Trophoblast cell (in vitro differentiated cells and primary cell): ENCODE measurements at regions not wholly inside any gene's neighbourhood (a gene's known extent, or its start where the extent isn't known, plus 50 kb on each side); places are given as distances from the start of the nearest gene placed in this dataset.

ENCODE experiments used
- DNase-seq, 2 donors: peaks; one replicate each; pipeline ENCODE4 v3.0.0-alpha.2; 2016
- H2AFZ ChIP-seq: 2 replicates; pipeline ENCODE4 v1.6.1; 2013; ENCODE audit warnings: low read length, moderate library complexity, mild to moderate bottlenecking; ENCODE audit not compliant: insufficient read depth, poor library complexity
- H2AK5ac ChIP-seq: 2 replicates; pipeline ENCODE4 v1.6.1; 2013; ENCODE audit warnings: mild to moderate bottlenecking, low read length
- H2BK120ac ChIP-seq: 2 replicates; pipeline ENCODE4 v1.6.1; 2013; ENCODE audit warnings: low read length, mild to moderate bottlenecking, moderate library complexity; ENCODE audit not compliant: insufficient read depth, poor library complexity
- H2BK12ac ChIP-seq: 2 replicates; pipeline ENCODE4 v1.6.1; 2013; ENCODE audit warnings: mild to moderate bottlenecking, low read length, moderate library complexity
- H2BK5ac ChIP-seq: 2 replicates; pipeline ENCODE4 v1.6.1; 2013; ENCODE audit warnings: low read length, low read depth, moderate library complexity, mild to moderate bottlenecking; ENCODE audit not compliant: poor library complexity
- H3K14ac ChIP-seq: 2 replicates; pipeline ENCODE4 v1.6.1; 2013; ENCODE audit warnings: mild to moderate bottlenecking, low read length
- H3K18ac ChIP-seq: 2 replicates; pipeline ENCODE4 v1.6.1; 2013; ENCODE audit warnings: mild to moderate bottlenecking, low read length
- H3K23ac ChIP-seq: 2 replicates; pipeline ENCODE4 v1.6.1; 2013; ENCODE audit warnings: low read length
- H3K27ac ChIP-seq: 2 replicates; pipeline ENCODE4 v1.5.1; 2013; ENCODE audit warnings: low read depth, mild to moderate bottlenecking, inconsistent platforms, low read length, moderate library complexity
- H3K27me3 ChIP-seq: 2 replicates; pipeline ENCODE4 v1.6.1; 2013; ENCODE audit warnings: inconsistent platforms, mild to moderate bottlenecking, low read length, moderate library complexity; ENCODE audit not compliant: insufficient read depth
- H3K36me3 ChIP-seq, 2 experiments: 1 replicate in 1 of 2; 2 replicates in 1 of 2; pipeline ENCODE4 v1.6.1; 2013; ENCODE audit warnings: low read length in 2 of 2, mild to moderate bottlenecking in 2 of 2, moderate library complexity in 1 of 2; ENCODE audit not compliant: insufficient read depth in 2 of 2, control insufficient read depth in 1 of 2
- H3K4ac ChIP-seq: 2 replicates; pipeline ENCODE4 v1.6.1; 2013; ENCODE audit warnings: low read depth, mild to moderate bottlenecking, low read length, moderate library complexity
- H3K4me1 ChIP-seq, 2 experiments: 1 replicate in 1 of 2; 2 replicates in 1 of 2; pipeline ENCODE4 v1.6.1; 2013; ENCODE audit warnings: low read length in 2 of 2, mild to moderate bottlenecking in 2 of 2, moderate library complexity in 1 of 2; ENCODE audit not compliant: insufficient read depth in 2 of 2, control insufficient read depth in 1 of 2
- H3K4me2 ChIP-seq: 2 replicates; pipeline ENCODE4 v1.6.1; 2013; ENCODE audit warnings: inconsistent platforms, mild to moderate bottlenecking, low read length, moderate library complexity
- H3K4me3 ChIP-seq: 2 replicates; pipeline ENCODE4 v1.5.1; 2013; ENCODE audit warnings: mild to moderate bottlenecking, low read depth, low read length, inconsistent platforms
- H3K79me1 ChIP-seq: one replicate; pipeline ENCODE4 v1.6.1; 2013; ENCODE audit warnings: low read length
- H3K79me2 ChIP-seq: 2 replicates; pipeline ENCODE4 v1.6.1; 2013; ENCODE audit warnings: low read length, mild to moderate bottlenecking; ENCODE audit not compliant: control insufficient read depth, insufficient read depth, poor library complexity
- H3K9ac ChIP-seq: 2 replicates; pipeline ENCODE4 v1.6.1; 2013; ENCODE audit warnings: mild to moderate bottlenecking, low read length
- H3K9me3 ChIP-seq: 2 replicates; pipeline ENCODE4 v1.6.1; 2013; ENCODE audit warnings: low read depth, mild to moderate bottlenecking, control low read depth, inconsistent platforms, low read length; ENCODE audit not compliant: insufficient read depth
- H4K12ac ChIP-seq: 2 replicates; pipeline ENCODE4 v1.6.1; 2013; ENCODE audit warnings: low read depth, mild to moderate bottlenecking, low read length, moderate library complexity
- H4K8ac ChIP-seq: 2 replicates; pipeline ENCODE4 v1.6.1; 2013; ENCODE audit warnings: low read depth, mild to moderate bottlenecking, low read length, moderate library complexity
- H4K91ac ChIP-seq: one replicate; pipeline ENCODE4 v1.6.1; 2013; ENCODE audit warnings: low read depth, mild to moderate bottlenecking, low read length, moderate library complexity
- WGBS: extraction: QIAGEN DNeasy Blood & Tissue Kit; methylation state at CpG from one replicate; pipeline ENCODE4 v1.1.7; 2013; ENCODE audit warnings: missing lambda C conversion rate; ENCODE audit not compliant: insufficient read length, insufficient coverage; ENCODE audit errors: extremely low coverage; 5-methylcytosine and 5-hydroxymethylcytosine counted together

GRCh38 chr4:31190671-31191070 lies 470.5 kb downstream of the PCDH7 start:
- H3K27me3 ChIP-seq, result no peaks in the 10 kb centered on the region
- H3K27ac ChIP-seq, result no peak overlapping the region
- no peaks in the 10 kb centered on the region for H3K9me3 ChIP-seq
- no peak overlapping the region for H2BK12ac ChIP-seq
- no peak overlapping the region for H2AFZ ChIP-seq
- no peak overlapping the region for H2BK120ac ChIP-seq
- H3K4me3 ChIP-seq, result no peak overlapping the region
- H3K18ac ChIP-seq, result no peak overlapping the region
- no peaks in the 10 kb centered on the region for H3K79me1 ChIP-seq
- DNase-seq, result no peak
- no peak overlapping the region for H4K12ac ChIP-seq
- H3K79me2 ChIP-seq, result no peaks in the 10 kb centered on the region
- no peak overlapping the region for H4K8ac ChIP-seq
- no peak overlapping the region for H3K4ac ChIP-seq
- no peak overlapping the region for H3K14ac ChIP-seq
- H3K36me3 ChIP-seq, result no peaks in the 10 kb centered on the region
- no peak overlapping the region for H3K23ac ChIP-seq
- H3K4me2 ChIP-seq, result no peak overlapping the region
- no peaks in the 10 kb centered on the region for H3K4me1 ChIP-seq
- H2AK5ac ChIP-seq, result no peak overlapping the region
- no peak overlapping the region for H3K9ac ChIP-seq
- no peak overlapping the region for H4K91ac ChIP-seq
- H2BK5ac ChIP-seq, result no peak overlapping the region

DNA sequence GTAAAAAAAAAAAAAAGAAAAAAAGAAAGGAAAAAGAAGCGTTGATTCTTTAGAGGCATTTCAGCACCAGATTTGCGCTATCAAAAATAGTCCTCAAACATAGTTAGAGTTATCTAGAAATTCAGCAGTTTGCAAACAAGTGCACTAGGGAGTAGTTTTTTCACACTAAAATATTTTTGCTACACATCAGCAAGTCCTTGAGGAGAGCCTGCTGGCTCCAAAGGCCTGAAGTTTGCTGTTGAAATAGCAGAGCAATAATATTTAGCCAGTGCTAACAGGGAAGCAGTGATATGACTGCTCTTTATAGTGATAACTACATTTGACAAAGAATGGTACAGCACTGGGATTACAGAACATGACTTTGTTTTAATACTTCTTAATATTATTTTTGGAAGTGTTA lies 472.2 kb downstream of the PCDH7 start:
- no peak overlapping the region for H2BK12ac ChIP-seq
- H4K8ac ChIP-seq, result no peak overlapping the region
- no peak overlapping the region for H2AK5ac ChIP-seq
- WGBS, result no CpG with 5 or more reads among the region's 2 CpGs
- no peak overlapping the region for H4K91ac ChIP-seq
- no peak overlapping the region for H3K18ac ChIP-seq
- no peak overlapping the region for H3K4me2 ChIP-seq
- H3K4me1 ChIP-seq, result no peaks in the 10 kb centered on the region
- H3K27me3 ChIP-seq, result no peaks in the 10 kb centered on the region
- H3K36me3 ChIP-seq, result no peaks in the 10 kb centered on the region
- H3K4ac ChIP-seq, result no peak overlapping the region
- H3K79me1 ChIP-seq, result no peaks in the 10 kb centered on the region
- H3K23ac ChIP-seq, result no peak overlapping the region
- H3K14ac ChIP-seq, result no peak overlapping the region
- no peak overlapping the region for H2BK120ac ChIP-seq
- H4K12ac ChIP-seq, result no peak overlapping the region
- no peaks in the 10 kb centered on the region for H3K79me2 ChIP-seq
- H3K9ac ChIP-seq, result no peak overlapping the region
- H2BK5ac ChIP-seq, result no peak overlapping the region
- no peak overlapping the region for H2AFZ ChIP-seq
- H3K4me3 ChIP-seq, result no peak overlapping the region
- no peak overlapping the region for H3K27ac ChIP-seq
- DNase-seq, result no peak
- no peaks in the 10 kb centered on the region for H3K9me3 ChIP-seq

DNA sequence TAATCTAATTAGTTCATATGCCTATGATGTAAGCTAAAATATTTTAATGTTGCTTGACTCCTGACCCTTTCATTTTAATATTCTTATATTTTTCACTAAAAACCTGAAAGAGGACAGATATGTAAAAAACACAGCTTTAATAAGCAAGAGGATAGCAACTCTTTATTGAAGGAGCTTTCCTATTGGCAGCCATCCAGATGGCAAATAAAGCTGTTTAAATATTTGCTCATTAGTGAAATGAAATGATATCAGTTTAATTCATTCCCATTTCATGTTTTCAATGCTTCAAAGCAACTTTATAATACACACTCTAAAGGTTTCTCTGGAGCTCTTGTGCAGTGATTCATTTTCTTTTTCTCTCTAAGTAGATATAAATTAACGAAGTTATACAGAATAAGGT lies 473.4 kb downstream of the PCDH7 start:
- Histone ChIP-seq H3K9me3 (no peaks in the 10 kb centered on the region), H3K23ac (no peak overlapping the region), H3K4me1 (no peaks in the 10 kb centered on the region), H3K79me2 (no peaks in the 10 kb centered on the region), H3K4me3 (no peak overlapping the region), H2BK12ac (no peak overlapping the region), H2AK5ac (no peak overlapping the region), H3K14ac (no peak overlapping the region), H2BK120ac (no peak overlapping the region), H3K27me3 (no peaks in the 10 kb centered on the region), H3K4me2 (no peak overlapping the region), H3K36me3 (no peaks in the 10 kb centered on the region), H2AFZ (no peak overlapping the region), H4K91ac (no peak overlapping the region), H3K9ac (no peak overlapping the region), H3K79me1 (no peaks in the 10 kb centered on the region), H2BK5ac (no peak overlapping the region), H3K27ac (no peak overlapping the region), H3K4ac (no peak overlapping the region), H3K18ac (no peak overlapping the region), H4K12ac (no peak overlapping the region), H4K8ac (no peak overlapping the region)
- WGBS, result no CpG with 5 or more reads among the region's 1 CpG
- no peak for DNase-seq

DNA sequence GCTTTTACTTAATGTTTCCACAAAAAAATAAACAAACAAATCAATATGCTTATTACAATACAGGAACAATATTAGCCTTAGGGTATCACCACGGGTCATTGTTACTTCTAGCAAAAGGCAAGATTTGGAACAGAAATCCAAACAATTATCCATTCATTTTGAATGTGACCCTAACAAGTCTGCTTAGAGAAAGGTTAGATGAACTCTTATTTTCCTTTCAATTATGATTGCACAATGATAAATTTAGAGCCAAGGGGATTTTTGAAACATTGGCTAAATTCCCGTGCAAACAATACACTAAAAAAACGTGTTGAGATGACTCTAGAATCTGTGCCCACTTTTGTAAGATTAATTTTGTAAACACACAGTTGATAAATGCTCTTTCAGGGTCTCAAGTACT lies 474.7 kb downstream of the PCDH7 start:
- no peak overlapping the region for H4K91ac ChIP-seq
- DNase-seq, result no peak
- no peaks in the 10 kb centered on the region for H3K79me2 ChIP-seq
- no CpG with 5 or more reads among the region's 3 CpGs for WGBS
- no peak overlapping the region for H3K9ac ChIP-seq
- no peak overlapping the region for H2AFZ ChIP-seq
- H3K27me3 ChIP-seq, result no peaks in the 10 kb centered on the region
- H3K36me3 ChIP-seq, result peaks cover 0 to 1% of the 10 kb centered on the region in 2 experiments
- H3K4ac ChIP-seq, result no peak overlapping the region
- H2BK12ac ChIP-seq, result no peak overlapping the region
- H3K4me3 ChIP-seq, result no peak overlapping the region
- no peak overlapping the region for H2BK5ac ChIP-seq
- H3K9me3 ChIP-seq, result peaks cover 8% of the 10 kb centered on the region
- H3K23ac ChIP-seq, result no peak overlapping the region
- no peak overlapping the region for H2BK120ac ChIP-seq
- H3K79me1 ChIP-seq, result no peaks in the 10 kb centered on the region
- no peak overlapping the region for H4K12ac ChIP-seq
- no peak overlapping the region for H4K8ac ChIP-seq
- H3K27ac ChIP-seq, result no peak overlapping the region
- no peak overlapping the region for H3K14ac ChIP-seq
- no peak overlapping the region for H3K18ac ChIP-seq
- no peaks in the 10 kb centered on the region for H3K4me1 ChIP-seq
- H2AK5ac ChIP-seq, result no peak overlapping the region
- H3K4me2 ChIP-seq, result no peak overlapping the region
